Ectodermal cell (in vitro differentiated cells): ENCODE measurements at regions not wholly inside any gene's neighbourhood (a gene's known extent, or its start where the extent isn't known, plus 50 kb on each side); places are given as distances from the start of the nearest gene placed in this dataset.

Source experiments
- H3K27ac ChIP-seq: 2 replicates; pipeline ENCODE4 v1.7.0; 2013; ENCODE audit warnings: mild to moderate bottlenecking, low read depth, low read length; ENCODE audit not compliant: insufficient read depth, poor library complexity, severe bottlenecking
- H3K27me3 ChIP-seq: 2 replicates; pipeline ENCODE4 v1.7.0; 2013; ENCODE audit warnings: mild to moderate bottlenecking, low read length; ENCODE audit not compliant: insufficient read depth, control insufficient read depth, poor library complexity, severe bottlenecking
- H3K36me3 ChIP-seq: one replicate; pipeline ENCODE4 v1.7.0; 2013; ENCODE audit warnings: low read length; ENCODE audit not compliant: control insufficient read depth, insufficient read depth
- H3K4me1 ChIP-seq: one replicate; pipeline ENCODE4 v1.7.0; 2013; ENCODE audit warnings: low read length; ENCODE audit not compliant: control insufficient read depth, insufficient read depth
- H3K4me3 ChIP-seq: 2 replicates; pipeline ENCODE4 v1.7.0; 2013; ENCODE audit warnings: low read depth, low read length, control low read depth; ENCODE audit not compliant: insufficient read depth
- H3K9me3 ChIP-seq: 2 replicates; pipeline ENCODE4 v1.7.0; 2013; ENCODE audit warnings: mild to moderate bottlenecking, low read length, moderate library complexity; ENCODE audit not compliant: control insufficient read depth
- WGBS, 2 experiments: methylation state at CpG; one replicate each; pipeline ENCODE4 v1.1.7; 2013; ENCODE audit warnings: missing lambda C conversion rate in 2 of 2; 5-methylcytosine and 5-hydroxymethylcytosine counted together

DNA sequence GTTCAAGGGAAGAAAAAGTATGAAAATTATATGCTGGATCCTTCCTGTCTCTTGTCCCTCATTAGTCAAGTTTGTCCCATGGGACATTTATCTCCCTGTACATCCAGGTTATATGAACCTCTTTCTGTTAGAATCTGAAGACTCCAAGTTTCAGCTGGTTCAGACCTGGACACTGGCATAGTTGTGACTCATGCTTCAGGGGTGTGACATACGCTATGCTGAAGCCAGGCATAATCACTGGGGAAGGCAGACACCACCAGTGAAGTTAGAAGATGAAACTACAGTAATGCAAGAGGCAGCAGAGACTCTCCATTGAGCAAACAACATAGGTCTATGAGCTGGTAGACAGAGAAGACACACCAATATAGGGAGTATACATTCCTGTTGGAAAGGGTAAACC is 269.7 kb upstream of the SLC8A1 start:
- H3K27ac ChIP-seq: no peak overlapping the region
- no peaks in the 10 kb centered on the region for H3K27me3 ChIP-seq
- H3K4me1 ChIP-seq: no peaks in the 10 kb centered on the region
- WGBS, 2 experiments: 94 to 95% methylated on average over 1 of the region's 1 CpG
- H3K36me3 ChIP-seq: no peaks in the 10 kb centered on the region
- H3K9me3 ChIP-seq: no peaks in the 10 kb centered on the region
- H3K4me3 ChIP-seq: no peak overlapping the region

DNA sequence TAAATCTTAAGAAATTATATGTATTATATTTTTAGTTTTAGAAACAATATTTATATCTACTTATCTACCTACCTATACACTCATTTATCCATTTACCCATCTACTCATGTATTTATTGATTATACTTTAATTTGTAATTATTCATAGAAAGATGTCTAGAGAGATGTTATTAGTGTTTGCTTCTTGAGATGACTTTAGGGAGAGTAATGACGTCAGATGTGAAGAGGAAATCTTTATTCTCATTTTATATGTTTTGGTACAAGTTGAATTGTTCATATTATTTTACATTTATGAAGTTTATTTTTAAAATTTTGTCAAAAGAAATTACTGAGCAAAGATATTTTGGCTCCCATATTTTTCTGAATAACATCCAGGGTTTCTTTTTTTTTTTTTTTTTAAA is 271.3 kb upstream of the SLC8A1 start:
- Histone ChIP-seq H3K36me3 (no peaks in the 10 kb centered on the region), H3K4me3 (no peak overlapping the region), H3K27me3 (no peaks in the 10 kb centered on the region), H3K9me3 (no peaks in the 10 kb centered on the region), H3K4me1 (no peaks in the 10 kb centered on the region), H3K27ac (no peak overlapping the region)
- WGBS, 2 experiments: 50% methylated on average over 1 of the region's 1 CpG; no CpG with 5 or more reads in 1 of the 2 experiments

DNA sequence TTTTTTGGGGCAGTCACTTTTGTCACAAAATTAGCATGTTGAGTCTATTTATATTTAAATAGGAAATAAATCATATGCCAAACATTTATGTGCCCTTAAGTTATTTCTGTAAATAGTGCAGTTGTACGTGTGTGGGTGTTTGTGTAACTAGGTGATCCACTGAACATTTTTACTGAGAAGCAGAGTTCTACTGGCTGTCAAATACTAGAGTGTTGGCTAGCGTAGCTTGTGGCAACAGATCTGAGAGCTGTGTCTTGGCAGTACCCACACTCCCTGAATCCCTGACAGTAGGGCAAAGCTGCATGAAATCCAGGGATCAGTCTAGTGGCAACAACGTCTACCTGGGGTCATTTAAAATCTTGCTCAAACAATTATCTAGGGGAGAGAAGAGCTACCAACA is 273.1 kb upstream of the SLC8A1 start:
- Histone ChIP-seq H3K4me3 (no peak overlapping the region), H3K4me1 (no peaks in the 10 kb centered on the region), H3K27me3 (no peaks in the 10 kb centered on the region), H3K36me3 (no peaks in the 10 kb centered on the region), H3K9me3 (no peaks in the 10 kb centered on the region), H3K27ac (no peak overlapping the region)
- 86 to 91% methylated on average over 3 of the region's 3 CpGs for WGBS, 2 experiments

DNA sequence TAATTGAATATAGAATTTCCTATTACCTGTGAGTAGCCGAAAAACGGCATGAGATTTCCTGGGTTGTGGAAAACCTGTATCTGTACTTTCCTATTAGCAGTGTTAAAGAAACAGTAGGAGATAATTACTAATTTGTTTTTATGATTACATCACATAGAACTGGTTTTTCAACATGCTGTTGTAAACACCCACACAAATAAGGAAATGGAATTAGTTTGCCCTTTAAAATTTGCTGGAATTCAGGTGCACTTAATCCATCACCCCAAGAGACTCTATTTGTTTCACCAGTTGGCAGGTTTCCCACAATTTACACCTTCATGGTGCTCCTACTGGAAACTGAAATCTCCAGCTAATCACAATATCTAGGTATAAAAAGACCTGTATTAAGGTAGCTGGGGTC is 274.1 kb upstream of the SLC8A1 start:
- no peaks in the 10 kb centered on the region for H3K4me1 ChIP-seq
- no peaks in the 10 kb centered on the region for H3K27me3 ChIP-seq
- no peaks in the 10 kb centered on the region for H3K36me3 ChIP-seq
- WGBS, 2 experiments: 93% methylated on average over 2 of the region's 2 CpGs; no CpG with 5 or more reads in 1 of the 2 experiments
- H3K4me3 ChIP-seq: no peak overlapping the region
- no peaks in the 10 kb centered on the region for H3K9me3 ChIP-seq
- no peak overlapping the region for H3K27ac ChIP-seq

DNA sequence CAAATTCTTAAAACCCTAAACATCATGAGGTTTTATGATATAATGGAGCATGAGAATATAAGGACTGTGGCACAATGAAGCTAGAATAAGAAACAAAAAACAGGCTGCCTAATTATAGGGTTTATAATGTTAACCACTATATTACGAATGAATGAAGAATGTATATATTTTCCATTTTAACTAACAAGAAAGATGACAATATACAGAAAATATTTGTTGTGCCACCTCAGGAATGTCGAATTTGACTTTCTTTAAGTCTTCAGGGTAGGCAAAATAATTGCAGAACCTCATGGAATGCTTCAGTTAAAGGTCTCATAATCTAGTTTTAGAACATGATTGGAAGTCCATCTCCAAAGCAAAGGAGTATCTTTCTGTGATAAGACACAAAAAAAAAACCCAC is 282.9 kb upstream of the SLC8A1 start:
- Histone ChIP-seq H3K4me3 (no peak overlapping the region), H3K36me3 (no peaks in the 10 kb centered on the region), H3K27me3 (no peaks in the 10 kb centered on the region), H3K27ac (no peak overlapping the region), H3K9me3 (no peaks in the 10 kb centered on the region), H3K4me1 (no peaks in the 10 kb centered on the region)
- WGBS, 2 experiments: 100% methylated on average over 1 of the region's 2 CpGs

DNA sequence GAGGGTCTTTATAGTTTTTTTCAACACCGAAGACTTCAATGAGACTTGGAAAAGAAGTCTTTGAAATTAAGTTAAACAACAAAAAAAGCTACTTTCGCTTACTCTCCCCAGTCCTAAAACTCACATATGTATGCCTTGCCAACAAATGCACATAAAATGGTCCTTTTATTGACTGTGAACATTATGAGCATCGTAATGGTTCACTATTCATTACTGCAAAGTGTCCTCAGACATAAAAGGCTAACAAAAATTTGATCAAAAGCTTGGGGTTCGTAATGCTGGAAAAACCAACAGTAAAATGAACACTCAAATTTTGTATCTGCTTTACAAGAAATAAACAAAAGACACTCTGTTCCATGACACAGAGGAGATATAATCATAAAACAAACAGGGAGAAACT is 285.3 kb upstream of the SLC8A1 start:
- no peaks in the 10 kb centered on the region for H3K36me3 ChIP-seq
- no peak overlapping the region for H3K4me3 ChIP-seq
- WGBS, 2 experiments: 89 to 92% methylated on average over 4 of the region's 4 CpGs
- no peak overlapping the region for H3K27ac ChIP-seq
- H3K4me1 ChIP-seq: no peaks in the 10 kb centered on the region
- no peaks in the 10 kb centered on the region for H3K27me3 ChIP-seq
- H3K9me3 ChIP-seq: no peaks in the 10 kb centered on the region

DNA sequence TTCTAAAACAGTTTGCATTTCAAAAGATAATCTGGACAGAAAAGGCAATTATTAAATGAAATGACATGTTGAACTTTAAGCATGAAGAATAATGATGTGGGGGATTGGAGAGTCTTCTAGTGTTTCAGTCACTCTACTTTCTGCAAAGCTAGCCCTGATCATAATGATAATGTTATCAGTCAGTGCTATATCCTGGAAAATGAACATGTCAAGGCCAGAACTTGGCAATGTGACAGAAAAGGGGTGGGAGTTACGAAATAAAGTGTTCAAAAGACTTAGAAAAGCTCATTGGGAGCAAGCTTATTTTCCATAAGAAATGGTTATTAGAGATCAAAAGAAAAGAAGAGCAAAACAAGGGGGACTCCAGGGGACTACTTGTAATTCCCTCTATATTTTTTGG is 288.5 kb upstream of the SLC8A1 start:
- Histone ChIP-seq H3K4me1 (no peaks in the 10 kb centered on the region), H3K4me3 (no peak overlapping the region), H3K36me3 (no peaks in the 10 kb centered on the region), H3K9me3 (no peaks in the 10 kb centered on the region), H3K27ac (no peak overlapping the region), H3K27me3 (no peaks in the 10 kb centered on the region)
- WGBS, 2 experiments: 85 to 96% methylated on average over 1 of the region's 1 CpG

DNA sequence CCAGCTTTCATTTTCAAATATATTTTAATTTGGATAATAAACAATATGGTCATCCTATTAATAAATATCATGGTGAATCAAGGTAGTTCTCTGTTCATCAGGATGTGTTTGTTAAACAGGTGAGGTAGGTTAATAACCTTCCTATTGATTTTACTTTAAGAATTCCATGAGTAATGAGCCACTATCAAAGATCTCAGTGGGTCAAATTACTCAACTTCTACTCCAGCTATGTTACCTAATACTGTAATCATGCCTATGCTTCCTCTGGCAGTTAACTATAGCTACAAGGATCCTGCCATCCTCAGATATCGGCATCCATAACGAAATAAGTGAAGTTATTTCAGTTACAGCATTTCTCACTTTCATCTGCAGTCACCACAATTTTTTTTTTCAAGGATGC is 289.6 kb upstream of the SLC8A1 start:
- Histone ChIP-seq H3K4me1 (no peaks in the 10 kb centered on the region), H3K27ac (no peak overlapping the region), H3K27me3 (no peaks in the 10 kb centered on the region), H3K9me3 (no peaks in the 10 kb centered on the region), H3K36me3 (no peaks in the 10 kb centered on the region), H3K4me3 (no peak overlapping the region)
- 90 to 94% methylated on average over 2 of the region's 2 CpGs for WGBS, 2 experiments

DNA sequence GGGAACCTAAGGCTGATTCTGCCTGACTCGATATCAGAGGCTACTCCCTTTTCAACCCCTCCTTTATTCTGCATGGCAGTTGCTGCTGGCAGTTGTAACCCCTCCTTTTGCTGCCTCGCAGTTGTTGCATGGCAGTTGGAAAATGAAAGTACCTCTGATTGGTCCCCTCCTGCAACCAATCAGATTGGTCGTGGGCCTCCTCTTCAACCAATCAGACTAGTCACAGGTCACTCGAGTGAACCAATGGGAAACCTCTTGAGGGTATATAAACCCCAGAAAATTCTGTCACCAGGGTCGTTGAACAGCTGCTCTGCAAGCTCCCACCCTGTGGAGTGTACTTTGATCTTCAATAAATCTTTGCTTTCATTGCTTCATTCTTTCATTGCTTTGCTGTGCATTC is 294.3 kb upstream of the SLC8A1 start:
- no peaks in the 10 kb centered on the region for H3K36me3 ChIP-seq
- no peaks in the 10 kb centered on the region for H3K27me3 ChIP-seq
- no peak overlapping the region for H3K27ac ChIP-seq
- H3K9me3 ChIP-seq: no peaks in the 10 kb centered on the region
- 90 to 93% methylated on average over 5 of the region's 5 CpGs for WGBS, 2 experiments
- H3K4me3 ChIP-seq: no peak overlapping the region
- H3K4me1 ChIP-seq: no peaks in the 10 kb centered on the region

DNA sequence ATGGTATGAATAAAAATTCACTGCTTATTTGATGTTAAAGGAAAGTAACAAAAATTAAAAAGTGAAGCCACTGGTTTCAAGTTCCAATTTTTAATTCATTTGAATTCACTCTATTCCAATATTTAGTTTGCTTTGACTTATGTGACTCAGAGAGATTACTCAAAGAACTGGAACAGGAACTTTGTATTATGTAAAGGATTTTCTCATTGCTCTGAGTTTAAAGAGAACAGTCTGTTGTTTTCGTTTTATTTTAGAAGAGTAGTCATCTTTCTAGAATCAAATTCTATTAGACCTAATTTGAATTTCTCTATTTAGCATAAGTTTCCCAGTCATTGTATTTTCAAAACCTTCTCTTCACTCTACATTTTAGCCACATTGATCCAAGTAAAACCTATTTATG is 300.1 kb upstream of the SLC8A1 start:
- Histone ChIP-seq H3K4me3 (no peak overlapping the region), H3K9me3 (no peaks in the 10 kb centered on the region)

DNA sequence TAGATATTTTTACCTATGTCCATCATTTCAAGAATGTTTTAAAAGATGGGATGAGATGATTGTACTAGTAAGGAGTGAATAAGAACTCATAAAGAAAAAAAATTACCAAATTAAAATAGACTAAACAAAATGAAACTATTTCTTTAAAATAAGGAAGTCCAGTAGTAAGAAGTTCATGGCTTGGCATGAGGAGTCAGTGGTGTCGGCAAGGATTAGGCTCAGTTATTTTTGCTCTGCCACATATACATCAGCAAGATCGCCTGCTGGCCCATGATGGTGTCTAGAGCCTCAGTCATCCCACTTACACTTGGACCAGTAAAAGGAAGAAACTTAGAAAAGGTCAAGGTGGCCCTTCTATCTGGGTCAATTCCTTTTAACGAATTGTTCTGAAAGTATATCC is 300.9 kb upstream of the SLC8A1 start:
- Histone ChIP-seq H3K36me3 (no peaks in the 10 kb centered on the region), H3K27ac (no peak overlapping the region), H3K9me3 (no peaks in the 10 kb centered on the region), H3K27me3 (no peaks in the 10 kb centered on the region), H3K4me3 (no peak overlapping the region), H3K4me1 (no peaks in the 10 kb centered on the region)
- 89 to 90% methylated on average over 3 of the region's 3 CpGs for WGBS, 2 experiments

More for the DNA sequence above, 300.1 kb upstream of the SLC8A1 start:
- no CpG with 5 or more reads among the region's 1 CpG for WGBS, 2 experiments
- Histone ChIP-seq H3K27me3 (no peaks in the 10 kb centered on the region), H3K4me1 (no peaks in the 10 kb centered on the region), H3K36me3 (no peaks in the 10 kb centered on the region), H3K27ac (no peak overlapping the region)
